ENCODE measurements at regions not wholly inside any gene's neighbourhood (a gene's known extent, or its start where the extent isn't known, plus 50 kb on each side); places are given as distances from the start of the nearest gene placed in this dataset.

DNA sequence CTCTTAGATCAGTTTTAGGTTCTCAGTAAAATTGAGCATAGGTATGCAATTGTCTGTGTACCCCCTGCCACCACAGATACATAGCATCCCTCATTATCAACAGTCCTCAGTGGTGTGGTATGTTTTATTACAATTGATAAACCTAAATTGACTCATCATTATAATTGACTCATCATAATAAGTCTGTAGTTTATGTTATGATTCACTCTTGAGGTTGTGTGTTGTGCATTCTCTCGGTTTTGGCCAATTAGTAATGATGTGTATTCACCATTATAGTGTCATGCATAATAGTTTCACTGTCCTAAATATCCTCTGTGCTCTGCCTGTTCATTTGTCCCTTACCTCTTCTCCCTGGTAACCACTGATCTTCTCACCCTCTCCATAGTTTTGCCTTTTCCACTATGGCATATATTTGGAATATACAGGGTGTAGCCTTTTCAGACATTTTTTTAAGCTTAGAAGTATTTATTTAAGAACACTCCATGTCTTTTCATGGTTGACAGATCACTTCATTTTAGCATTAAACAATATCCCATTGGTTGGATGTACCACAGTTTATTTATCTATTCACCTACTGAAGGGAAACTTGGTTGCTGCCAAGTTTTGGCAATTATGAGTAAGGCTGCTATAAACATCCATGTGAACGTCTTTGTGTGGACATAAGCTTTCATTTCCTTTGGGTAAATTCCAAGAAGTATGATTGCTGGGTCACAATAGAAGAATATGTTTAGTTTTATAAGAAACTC lies 1620.6 kb upstream of the MIR17HG start:
- DNase-seq (ENCODE audit: low read depth), result peak; percentile 65

DNA sequence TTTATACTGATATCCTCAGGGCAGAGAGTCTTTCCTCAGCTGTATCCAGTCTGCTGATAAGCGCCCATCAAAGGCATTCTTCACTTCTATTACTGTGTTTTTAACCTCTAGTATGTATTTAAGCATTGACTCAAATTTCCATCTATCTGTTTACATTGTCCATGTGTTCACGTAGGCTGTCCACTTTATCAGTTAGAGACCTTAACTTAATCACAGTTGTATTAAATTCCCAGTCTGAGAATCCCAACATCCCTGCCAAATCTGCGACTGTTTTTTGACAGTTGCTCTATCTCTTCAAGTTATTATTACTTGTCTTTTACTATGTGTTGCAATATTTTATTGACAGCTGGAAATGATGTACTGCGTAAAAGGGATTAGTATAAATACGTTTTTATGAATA lies 1613.7 kb upstream of the MIR17HG start:
- no peak for DNase-seq (ENCODE audit: low read depth)

DNA sequence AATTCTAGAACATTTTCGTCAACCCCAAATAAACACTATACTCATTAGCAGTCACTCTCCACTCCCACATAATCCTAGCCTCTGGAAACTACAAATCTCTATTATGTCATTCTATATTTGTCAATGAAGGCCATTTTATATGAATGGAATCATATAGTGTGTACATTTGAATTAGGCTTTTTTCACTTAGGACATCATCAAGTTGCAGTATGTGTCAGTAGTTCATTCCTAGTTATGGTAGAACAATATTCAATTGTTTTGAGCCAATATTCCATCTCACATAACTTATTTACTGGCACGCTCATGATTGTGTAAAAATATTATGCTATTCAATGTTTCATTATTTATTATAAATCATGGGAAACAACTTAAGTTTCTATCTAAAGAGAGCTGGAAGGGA lies 1610.4 kb upstream of the MIR17HG start:
- no peak for DNase-seq (ENCODE audit: low read depth)

DNA sequence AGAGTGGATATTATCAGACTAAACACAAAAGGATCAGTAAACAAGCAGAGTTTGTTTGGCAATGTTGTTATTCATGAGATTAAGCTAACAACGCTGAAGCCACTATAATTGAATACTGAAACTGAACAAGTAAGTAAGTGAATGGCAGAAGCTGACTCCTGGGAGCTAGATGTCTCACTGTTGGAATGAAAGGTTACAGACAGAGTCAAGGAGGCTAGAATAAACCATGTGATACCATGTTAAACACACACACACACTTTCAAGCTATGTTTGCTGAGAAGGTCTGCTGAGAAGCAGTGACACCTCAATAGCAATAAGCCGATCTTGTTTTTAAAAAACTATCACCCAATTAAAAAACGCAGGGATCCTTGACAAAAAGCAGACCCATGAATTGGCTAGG lies 1609.4 kb upstream of the MIR17HG start:
- no peak for DNase-seq (ENCODE audit: low read depth)

DNA sequence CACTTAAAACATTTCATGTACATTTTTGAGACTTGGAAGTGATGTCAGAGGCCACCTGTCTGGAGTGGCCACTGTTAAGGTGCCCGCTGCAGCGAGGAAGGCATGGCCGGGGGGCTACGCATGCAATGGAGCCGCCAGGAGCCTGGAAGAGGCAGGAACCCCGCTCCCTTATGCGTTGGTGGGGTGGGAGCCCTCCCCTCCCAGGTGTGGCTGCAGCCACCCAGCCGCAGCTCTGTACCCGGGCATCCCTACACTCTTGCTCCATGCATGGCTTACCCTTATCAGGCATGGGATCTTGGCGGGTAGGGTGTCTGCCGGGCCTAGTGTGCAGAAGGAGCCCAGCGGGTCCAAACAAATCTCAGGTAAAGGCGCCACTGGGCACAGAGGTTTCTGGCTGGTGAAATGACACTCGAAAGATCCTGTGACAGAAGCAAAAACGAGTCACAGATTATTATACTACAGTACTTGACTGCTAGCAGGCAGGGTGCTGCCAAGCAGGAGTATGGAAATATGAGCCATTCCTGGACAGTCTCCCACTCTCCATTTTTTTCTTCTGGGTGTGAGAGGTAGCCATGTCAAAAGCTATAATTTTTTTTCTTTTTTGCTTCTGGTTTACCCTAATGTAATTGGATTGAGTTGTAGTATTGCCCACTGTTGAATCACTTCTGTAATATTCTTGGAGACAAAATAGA lies 1606.3 kb upstream of the MIR17HG start:
- no peak for DNase-seq (ENCODE audit: low read depth)

DNA sequence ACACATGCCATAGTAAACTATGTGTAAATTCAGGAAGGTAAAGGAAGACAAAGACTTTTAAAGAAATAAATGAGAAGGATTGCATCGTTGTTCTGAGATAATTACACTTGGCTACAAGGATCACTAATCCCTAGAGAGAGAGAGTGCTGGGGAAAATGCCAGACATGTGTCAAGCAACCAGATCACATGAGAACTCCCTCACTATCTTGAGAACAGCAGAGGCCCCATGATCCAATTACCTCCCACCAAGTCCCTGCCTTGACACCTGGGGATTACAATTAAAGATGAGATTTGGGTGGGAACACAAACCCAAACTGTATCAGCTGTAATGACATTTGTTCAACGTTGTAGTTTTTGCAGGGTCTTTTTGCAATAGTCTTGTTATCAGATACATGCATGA lies 1600.9 kb upstream of the MIR17HG start:
- DNase-seq (ENCODE audit: low read depth), result no peak

DNA sequence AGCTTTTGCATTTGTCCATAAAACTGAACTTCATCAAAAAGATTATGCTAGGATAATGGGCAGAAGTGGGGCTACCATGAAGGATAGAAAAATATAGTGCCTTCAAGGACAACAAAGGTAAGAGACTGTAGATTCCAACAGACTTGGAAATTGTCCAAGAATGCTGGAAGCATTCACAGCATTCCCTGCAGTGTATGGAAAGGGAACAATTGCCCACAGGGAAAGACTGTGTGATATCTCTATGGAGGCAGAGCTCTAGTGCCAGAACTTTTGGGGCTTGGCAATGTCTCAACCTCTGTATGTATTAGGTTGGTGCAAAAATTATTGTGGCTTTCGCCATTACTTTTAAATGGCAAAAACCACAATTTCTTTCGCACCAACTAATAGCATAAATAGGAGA lies 1598.8 kb upstream of the MIR17HG start:
- no peak for DNase-seq (ENCODE audit: low read depth)

DNA sequence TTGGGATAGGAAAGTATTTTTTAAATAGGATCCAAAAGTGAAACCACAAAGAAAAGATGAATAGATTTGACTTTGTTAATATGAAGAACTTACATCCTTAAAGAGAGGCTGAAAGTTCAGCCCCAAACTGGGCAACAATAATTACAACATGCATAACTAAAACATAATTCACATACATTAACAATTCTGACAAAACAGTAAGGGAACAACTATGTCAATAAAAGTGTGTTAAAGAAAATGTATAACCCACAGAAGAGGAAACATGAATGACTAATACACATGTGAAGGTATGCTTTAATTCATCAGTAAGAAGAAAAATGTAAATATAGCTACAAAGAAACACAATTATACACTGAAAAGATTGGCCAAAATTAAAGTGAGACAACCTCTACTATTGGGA lies 1597.6 kb upstream of the MIR17HG start:
- no peak for DNase-seq (ENCODE audit: low read depth)

DNA sequence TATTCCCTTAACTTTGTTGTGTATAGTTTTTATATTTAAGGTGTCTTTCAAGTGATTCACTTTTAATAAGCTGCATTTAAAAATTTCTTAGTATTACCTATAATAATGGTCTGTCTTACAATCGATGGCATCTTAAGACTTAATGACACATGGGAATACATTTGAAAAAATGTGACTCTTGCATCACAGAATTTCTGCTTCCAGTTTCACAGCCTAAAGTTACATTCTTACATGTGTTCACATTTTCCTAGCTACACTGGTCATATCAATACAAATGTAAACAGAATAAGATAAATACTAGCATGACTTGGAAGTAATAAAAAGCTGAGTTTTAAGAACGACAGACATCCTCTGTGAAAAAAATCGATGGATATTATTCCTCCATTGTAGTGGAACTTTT lies 1597.1 kb upstream of the MIR17HG start:
- DNase-seq (ENCODE audit: low read depth), result no peak

DNA sequence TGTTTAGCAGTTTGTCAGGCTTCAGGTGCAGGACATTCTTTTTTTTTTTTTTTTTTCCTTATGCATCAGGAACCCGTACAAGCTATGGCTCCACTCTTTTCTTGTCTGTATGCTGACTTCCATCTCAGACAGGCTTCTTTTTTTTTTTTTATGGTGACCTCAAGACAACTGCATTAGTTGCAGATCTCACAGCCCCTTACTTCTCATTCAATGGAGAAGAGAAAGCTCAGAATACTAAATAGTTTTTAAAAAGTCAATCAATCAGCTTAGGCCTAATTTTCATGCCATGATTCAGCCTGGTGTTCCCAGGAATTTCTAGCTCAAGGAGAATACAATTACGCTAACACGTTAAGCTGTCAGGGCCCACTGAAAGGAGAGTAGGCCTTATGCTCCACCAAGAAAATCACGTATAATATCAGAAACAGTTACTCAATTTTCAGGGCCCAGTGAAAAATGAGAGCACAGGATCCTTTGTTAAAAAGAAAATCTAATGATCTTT lies 1596.0 kb upstream of the MIR17HG start:
- DNase-seq (ENCODE audit: low read depth), result no peak

DNA sequence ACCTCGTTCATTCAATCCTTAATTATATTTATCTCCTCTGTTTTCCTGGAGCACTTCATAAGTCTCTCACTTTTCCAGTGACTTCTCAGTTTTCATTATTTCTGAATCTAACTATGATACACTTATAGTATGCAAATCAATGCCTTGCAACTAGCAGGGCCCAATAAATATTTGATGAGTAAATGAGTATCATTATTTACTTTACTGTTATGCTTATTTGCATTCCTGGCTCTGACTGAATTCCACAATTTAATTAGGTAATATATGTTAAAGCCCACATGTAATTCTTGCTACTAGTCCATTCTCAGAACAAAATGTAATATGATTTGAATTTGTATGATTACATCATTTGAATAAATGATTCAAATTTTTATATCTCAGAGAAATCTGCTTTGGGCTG lies 1595.1 kb upstream of the MIR17HG start:
- no peak for DNase-seq (ENCODE audit: low read depth)

DNA sequence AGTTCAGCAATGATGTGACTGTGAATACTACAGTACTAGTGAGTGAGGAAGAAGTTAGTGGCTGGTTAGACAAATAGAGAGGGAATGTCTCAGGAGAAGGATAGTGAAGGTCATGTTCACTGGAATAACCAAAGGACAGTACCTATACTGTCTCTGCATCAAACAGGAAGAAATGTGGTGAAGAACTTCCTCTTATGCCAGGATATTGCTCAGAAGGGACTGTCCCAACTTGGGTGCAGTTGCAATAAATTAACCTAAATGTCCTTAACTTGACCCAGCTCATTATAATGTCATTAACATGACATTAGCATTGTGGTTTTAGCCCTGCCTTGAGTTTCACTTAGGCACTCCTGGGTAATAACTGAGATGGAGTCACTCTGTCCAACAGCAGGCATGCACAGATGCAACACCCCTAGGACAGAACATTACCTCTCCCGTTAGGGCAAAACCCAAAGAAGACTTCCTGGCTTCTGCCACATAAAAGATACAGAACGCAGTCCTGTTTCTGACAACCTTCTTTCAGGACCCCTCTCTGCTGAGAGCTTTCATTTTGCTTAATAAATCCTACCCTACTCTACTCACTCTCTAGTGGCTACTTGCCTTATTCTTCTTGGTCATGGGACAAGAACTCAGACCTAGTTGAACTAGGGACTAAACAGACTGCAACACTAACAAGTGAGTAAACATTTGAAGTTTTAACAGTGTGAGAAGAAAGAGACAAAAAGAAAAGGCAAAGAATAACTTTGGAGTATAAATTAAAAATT lies 1591.6 kb upstream of the MIR17HG start:
- no peak for DNase-seq (ENCODE audit: low read depth)

DNA sequence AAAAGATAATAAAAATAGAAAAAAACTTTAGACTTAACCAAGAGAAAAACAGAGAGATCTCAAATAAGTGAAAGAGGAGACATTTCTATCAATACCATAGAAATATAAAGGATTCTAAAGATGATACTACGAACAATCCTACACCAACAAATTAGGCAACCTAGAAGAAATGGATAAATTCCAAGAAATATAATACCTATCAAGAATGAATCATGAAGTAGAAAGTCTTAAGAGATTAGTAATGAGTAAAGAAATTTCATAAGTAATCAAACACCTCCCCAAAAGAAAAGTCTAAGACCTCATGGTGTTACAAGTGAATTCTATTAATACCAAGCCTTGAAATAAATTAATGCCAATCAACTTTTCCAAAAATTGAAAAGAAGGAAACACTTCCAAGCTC lies 1584.5 kb upstream of the MIR17HG start:
- DNase-seq (ENCODE audit: low read depth), result no peak

DNA sequence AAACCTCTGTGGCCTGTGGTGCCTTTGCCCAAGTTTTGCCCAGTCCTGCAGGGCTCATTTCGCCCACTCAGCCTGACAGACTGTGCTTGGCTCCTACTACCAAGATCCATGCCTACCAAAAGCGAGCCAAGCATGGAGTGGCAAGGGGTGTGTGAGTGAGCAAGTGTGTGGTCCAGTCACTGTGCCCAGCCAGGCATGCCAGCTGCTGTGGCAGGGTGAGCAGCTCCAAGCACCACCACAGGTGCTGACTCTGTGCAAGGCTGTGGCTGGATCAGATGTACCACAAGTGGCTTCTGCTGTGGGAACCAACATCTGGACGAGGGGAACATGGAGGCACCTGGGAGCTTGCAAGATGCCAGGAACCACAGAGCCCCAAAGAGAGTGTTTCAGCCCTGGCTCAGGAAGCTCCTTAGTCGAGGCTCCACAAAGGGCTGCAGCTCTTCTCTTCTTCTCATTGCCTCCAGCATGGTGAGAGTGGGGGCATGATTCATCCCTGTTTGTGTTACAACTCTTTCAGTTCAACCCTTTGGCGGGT lies 1564.2 kb upstream of the MIR17HG start:
- DNase-seq (ENCODE audit: low read depth), result no peak

DNA sequence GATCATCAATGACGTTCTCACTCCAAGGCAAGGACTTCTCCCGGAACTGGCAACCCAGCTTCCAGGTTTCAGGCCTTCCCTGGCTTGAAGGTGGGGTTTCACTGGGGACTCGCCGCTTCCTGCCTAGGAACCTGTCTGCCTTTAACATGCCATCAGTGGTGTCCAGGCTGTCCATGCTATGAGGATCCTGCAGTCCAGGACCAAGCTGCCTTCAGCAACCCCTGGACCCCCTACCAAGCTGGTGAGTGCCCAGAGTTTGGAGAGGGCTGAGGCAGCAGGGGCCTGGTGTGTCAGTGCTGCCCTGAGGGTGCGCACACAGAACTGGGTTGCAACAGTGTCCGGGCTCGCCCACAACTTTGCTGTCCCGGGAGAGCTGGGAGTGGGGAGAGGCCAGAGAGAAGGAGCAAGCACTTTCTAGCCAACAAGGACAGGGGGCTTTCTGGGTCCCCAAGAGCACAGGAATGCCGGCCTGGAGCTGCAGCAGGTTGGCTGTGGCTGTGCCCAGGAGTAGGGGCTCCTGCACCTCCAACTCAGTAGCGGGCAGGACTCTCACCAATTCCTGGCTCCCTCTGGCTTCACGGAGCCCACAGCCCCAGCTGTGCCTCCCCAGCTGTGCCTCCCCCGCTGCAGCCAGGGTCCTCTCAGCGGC lies 1563.2 kb upstream of the MIR17HG start:
- no peak for DNase-seq (ENCODE audit: low read depth)

DNA sequence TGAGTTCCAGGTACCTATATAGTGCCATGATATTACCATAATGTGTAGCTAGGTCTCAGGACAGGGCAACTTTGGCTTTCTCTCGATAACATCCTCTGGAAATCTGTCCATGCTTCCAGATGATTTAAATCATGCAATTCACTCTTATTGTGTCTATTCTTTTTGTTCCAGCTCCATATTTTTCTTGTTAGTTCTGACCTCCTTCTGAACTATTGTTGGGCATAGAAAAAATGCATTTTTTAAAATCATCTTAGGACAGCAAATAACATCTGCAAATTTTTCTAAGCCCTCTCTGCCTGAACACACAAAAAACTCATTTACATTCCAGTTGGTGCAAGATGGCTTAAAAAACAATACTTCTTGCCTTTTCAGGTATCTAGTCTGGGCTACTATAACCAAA lies 1561.0 kb upstream of the MIR17HG start:
- no peak for DNase-seq (ENCODE audit: low read depth)

DNA sequence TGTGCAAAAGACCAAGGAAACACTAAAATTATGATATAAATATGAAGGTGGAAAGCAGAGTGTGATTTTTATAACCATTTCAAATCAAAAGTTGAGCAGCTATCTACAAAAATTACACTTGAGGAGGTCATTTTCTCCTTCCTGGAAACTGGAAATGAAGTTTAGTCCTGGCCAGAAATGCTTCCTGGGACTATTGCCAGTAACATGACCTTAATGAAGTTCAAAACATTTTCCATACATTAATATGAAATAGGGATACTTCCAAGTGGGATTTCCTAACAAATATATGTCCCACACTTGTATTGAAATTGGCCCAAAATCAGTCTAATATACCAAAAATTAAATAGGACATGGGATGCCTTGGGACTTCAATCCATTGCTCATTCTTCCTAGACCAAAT lies 1556.8 kb upstream of the MIR17HG start:
- no peak for DNase-seq (ENCODE audit: low read depth)

DNA sequence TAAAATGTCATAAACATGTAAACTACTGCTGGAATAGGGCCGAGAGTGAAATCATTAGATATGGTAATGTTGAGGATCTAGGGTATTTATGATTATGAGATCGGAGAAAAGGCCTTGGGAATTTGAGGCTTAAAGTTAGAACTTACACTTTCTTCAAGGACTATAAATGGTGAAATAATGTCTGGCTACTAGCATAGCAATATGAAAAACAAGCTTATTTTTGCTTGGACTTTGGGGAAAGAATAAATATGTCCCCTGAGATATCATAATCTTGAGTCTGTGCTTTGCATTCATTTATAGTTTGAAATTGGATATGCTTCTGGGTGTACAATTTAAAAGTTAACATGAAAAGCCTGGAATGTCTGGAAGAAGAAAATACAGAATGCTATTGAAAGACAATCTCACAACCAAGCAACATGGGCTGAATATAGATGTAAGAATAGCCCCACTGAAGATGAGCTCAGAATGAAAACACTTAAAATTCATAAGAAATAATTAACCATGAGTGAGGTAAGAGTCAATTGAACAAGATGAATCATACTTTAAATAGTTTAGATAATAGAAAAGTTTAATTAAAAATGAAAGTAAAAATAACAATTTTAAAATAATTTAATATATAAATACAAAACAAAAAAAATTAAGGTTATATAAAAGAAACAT lies 1555.4 kb upstream of the MIR17HG start:
- DNase-seq (ENCODE audit: low read depth), result no peak

DNA sequence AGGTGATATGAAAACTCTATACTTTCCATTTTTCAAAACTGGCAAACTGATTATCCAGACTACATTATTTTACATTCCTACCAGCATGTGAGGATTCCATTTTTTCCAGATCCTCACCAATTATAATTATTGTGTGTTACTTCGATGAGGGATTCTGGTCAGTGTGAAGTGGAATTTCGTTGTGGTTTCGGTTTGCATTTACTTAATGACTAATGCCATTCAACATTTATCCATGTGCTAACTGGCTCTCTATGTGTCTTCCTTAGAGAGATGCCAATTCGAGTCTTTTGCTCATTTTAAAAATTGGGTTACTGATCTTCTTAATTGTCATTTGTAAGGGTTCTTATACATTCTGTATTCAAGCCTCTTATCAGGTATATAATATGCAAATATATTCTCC lies 1551.3 kb upstream of the MIR17HG start:
- no peak for DNase-seq (ENCODE audit: low read depth)

DNA sequence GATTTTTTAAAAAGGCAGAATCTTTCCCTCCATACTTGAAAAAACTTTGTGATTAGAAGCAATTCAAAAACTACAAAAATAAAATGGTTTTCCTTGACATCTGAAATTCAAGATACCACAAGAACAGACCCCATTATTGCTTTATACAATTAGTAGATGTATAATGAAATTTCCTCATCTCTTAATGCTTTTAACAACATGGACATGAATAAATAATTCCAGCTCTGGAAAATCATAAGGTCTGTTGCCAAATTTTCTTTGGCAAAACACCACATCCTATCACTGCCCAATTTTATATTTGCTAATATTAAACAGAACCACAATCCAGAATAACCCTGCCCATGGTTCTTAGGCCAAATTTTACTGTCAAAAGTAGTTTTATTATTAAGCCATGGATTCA lies 1543.6 kb upstream of the MIR17HG start:
- DNase-seq (ENCODE audit: low read depth), result no peak

DNA sequence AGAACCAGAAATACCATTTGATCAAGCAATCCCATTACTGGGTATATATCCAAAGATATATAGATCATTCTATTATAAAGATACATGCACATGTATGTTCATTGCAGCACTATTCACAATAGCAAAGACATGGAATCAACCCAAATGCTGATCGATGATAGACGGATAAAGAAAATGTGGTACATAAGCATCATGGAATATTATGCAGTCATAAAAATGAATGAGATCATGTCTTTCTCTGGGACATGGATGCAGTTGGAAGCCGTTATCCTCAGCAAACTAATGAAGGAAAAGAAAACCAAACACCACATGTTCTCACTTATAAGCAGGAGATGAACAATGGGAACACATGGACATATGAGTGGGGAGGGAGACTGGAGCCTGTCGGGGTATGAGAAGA lies 1540.9 kb upstream of the MIR17HG start:
- no peak for DNase-seq (ENCODE audit: low read depth)

DNA sequence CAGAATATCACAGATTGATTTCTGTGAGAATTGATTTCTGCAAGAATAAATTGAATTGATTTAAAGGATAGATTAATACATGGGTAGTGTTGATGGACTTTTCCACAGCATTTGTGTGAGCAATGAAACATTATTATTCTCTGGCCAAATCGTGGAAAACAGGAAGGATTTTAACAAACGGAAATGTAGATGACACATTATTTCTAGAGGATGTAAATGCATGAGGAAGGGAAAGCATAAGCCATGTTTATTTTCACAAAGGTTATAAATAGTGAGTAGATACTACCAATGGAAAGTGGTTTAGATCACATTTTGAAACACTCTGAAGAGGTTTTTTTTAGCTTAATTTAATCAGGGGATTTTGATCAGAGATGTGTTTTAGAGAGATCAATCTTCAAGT lies 1534.6 kb upstream of the MIR17HG start:
- DNase-seq (ENCODE audit: low read depth), result no peak
